Fibroblast of lung (primary cell): ENCODE measurements at regions not wholly inside any gene's neighbourhood (a gene's known extent, or its start where the extent isn't known, plus 50 kb on each side); places are given as distances from the start of the nearest gene placed in this dataset.

Experiments
- CTCF ChIP-seq, 2 donors: IDR thresholded peaks in 1 of 2; conservative IDR thresholded peaks in 1 of 2; 1 replicate in 1 of 2; 2 replicates in 1 of 2; pipeline ENCODE4 v1.5.1; 2011 to 2012; ENCODE audit warnings: low read length in 2 of 2, control low read depth in 1 of 2, inconsistent platforms in 1 of 2, low read depth in 1 of 2, mild to moderate bottlenecking in 1 of 2
- EZH2 ChIP-seq: IDR thresholded peaks from 2 replicates; pipeline ENCODE4 v1.5.1; 2012; ENCODE audit warnings: low read length, control low read depth, mild to moderate bottlenecking; ENCODE audit errors: missing control alignments

- no peak for TF ChIP-seq CTCF (conservative IDR thresholded peaks at IDR 0.05 in 1 of 2, IDR thresholded peaks at IDR 0.05 in 1 of 2; ENCODE audit: low read depth in 1 of 2, low read length in 2 of 2)
- no peak for TF ChIP-seq EZH2
These were observed 85.5 kb upstream of the DTNA start for GRCh38 chr18:34624551-34624950.
